DOHH2 (cell line): ENCODE measurements at regions not wholly inside any gene's neighbourhood (a gene's known extent, or its start where the extent isn't known, plus 50 kb on each side); places are given as distances from the start of the nearest gene placed in this dataset.

Experiments
- H3F3A ChIP-seq: fragments of 200-600 bp; sonication (generic), shearing (Covaris generic); 2 replicates; pipeline ENCODE4 v1.6.0; 2016; ENCODE audit warnings: antibody characterized with exemption, mild to moderate bottlenecking; ENCODE audit not compliant: control insufficient read depth, insufficient read depth
- H3K27ac ChIP-seq: fragments of 200-600 bp; sonication (generic); 2 replicates; pipeline ENCODE4 v1.5.1; 2014; ENCODE audit warnings: low read depth, mild to moderate bottlenecking, low read length, moderate library complexity
- H3K27me3 ChIP-seq: fragments of 200-600 bp; sonication (generic); 2 replicates; pipeline ENCODE4 v1.6.1; 2014; ENCODE audit warnings: mild to moderate bottlenecking, low read length, mixed read lengths; ENCODE audit not compliant: control insufficient read depth
- H3K36me3 ChIP-seq: fragments of 200-600 bp; sonication (generic); 2 replicates; pipeline ENCODE4 v1.6.1; 2014; ENCODE audit warnings: mild to moderate bottlenecking, low read length, moderate library complexity, mixed read lengths; ENCODE audit not compliant: control insufficient read depth
- H3K4me1 ChIP-seq: fragments of 200-600 bp; sonication (generic); 2 replicates; pipeline ENCODE4 v1.6.1; 2014; ENCODE audit warnings: mild to moderate bottlenecking, low read length, mixed read lengths; ENCODE audit not compliant: control insufficient read depth
- H3K4me2 ChIP-seq: fragments of 200-600 bp; sonication (generic); 2 replicates; pipeline ENCODE4 v1.6.0; 2014; ENCODE audit warnings: mild to moderate bottlenecking, low read length, moderate library complexity
- H3K4me3 ChIP-seq: fragments of 200-600 bp; sonication (generic); 2 replicates; pipeline ENCODE4 v1.5.1; 2014; ENCODE audit warnings: mild to moderate bottlenecking, low read length, mixed read lengths
- H3K79me2 ChIP-seq: fragments of 200-600 bp; sonication (generic); 2 replicates; pipeline ENCODE4 v1.6.1; 2014; ENCODE audit warnings: mild to moderate bottlenecking, low read length, mixed read lengths; ENCODE audit not compliant: control insufficient read depth
- H3K9me2 ChIP-seq: fragments of 200-600 bp; sonication (generic); replicated peaks from 2 replicates; pipeline ENCODE4 v1.6.1; 2014; ENCODE audit warnings: mild to moderate bottlenecking, low read length, mixed read lengths; ENCODE audit not compliant: control insufficient read depth
- H3K9me3 ChIP-seq: fragments of 200-600 bp; sonication (generic); 2 replicates; pipeline ENCODE4 v1.6.1; 2014; ENCODE audit warnings: antibody characterized with exemption, low read length, mixed read lengths; ENCODE audit not compliant: control insufficient read depth, insufficient read depth
- H4K20me1 ChIP-seq: fragments of 200-600 bp; sonication (generic); 2 replicates; pipeline ENCODE4 v1.6.0; 2014; ENCODE audit warnings: low read depth, mild to moderate bottlenecking, antibody characterized with exemption, low read length, moderate library complexity; ENCODE audit not compliant: control insufficient read depth, insufficient read depth
- CTCF ChIP-seq: fragments of 200-600 bp; sonication (generic); IDR thresholded peaks from one replicate; pipeline ENCODE4 v1.5.1; 2014; ENCODE audit warnings: antibody characterized with exemption, mild to moderate bottlenecking, low read depth, low read length; ENCODE audit not compliant: poor library complexity, severe bottlenecking
- EZH2phosphoT487 ChIP-seq: fragments of 200-600 bp; sonication (generic); IDR thresholded peaks from 2 replicates; pipeline ENCODE4 v1.6.1; 2017; ENCODE audit warnings: borderline replicate concordance, mild to moderate bottlenecking, antibody characterized with exemption, low read length, moderate library complexity, mixed read lengths

DNA sequence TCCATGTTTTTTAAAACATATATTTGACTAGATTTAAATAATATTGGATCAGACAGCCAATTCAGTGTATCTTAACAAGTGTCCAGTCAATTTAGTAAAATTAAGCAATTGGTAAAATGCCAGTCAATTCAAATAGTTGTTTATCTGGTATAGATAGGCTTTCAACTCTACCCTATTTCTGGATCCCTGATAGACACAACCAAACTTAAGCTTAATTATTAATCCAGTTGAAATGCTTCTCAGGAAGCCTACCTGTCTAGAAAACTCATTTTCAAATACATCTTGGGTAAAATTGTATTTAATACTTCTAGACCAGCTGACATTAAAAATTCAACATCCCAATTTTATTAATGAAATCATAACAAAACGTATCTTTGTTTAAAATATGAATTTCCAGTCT lies 710.8 kb upstream of the GRAMD2B start:
- no peaks in the 10 kb centered on the region for H4K20me1 ChIP-seq
- no peaks in the 10 kb centered on the region for H3K9me2 ChIP-seq
- TF ChIP-seq CTCF, result no peak
- no peaks in the 10 kb centered on the region for H3F3A ChIP-seq
- H3K4me3 ChIP-seq, result no peak overlapping the region
- no peaks in the 10 kb centered on the region for H3K9me3 ChIP-seq
- H3K27ac ChIP-seq, result no peak overlapping the region
- no peaks in the 10 kb centered on the region for H3K36me3 ChIP-seq
- H3K4me2 ChIP-seq, result no peak overlapping the region
- no peaks in the 10 kb centered on the region for H3K79me2 ChIP-seq
- no peaks in the 10 kb centered on the region for H3K4me1 ChIP-seq
- H3K27me3 ChIP-seq, result no peaks in the 10 kb centered on the region

GRCh38 chr5:125713109-125713805 lies 710.0 kb upstream of the GRAMD2B start:
- no peak overlapping the region for H3K4me2 ChIP-seq
- no peaks in the 10 kb centered on the region for H3K36me3 ChIP-seq
- no peaks in the 10 kb centered on the region for H3F3A ChIP-seq
- H3K79me2 ChIP-seq, result no peaks in the 10 kb centered on the region
- H3K9me2 ChIP-seq, result no peaks in the 10 kb centered on the region
- H3K27ac ChIP-seq, result no peak overlapping the region
- no peaks in the 10 kb centered on the region for H3K9me3 ChIP-seq
- no peaks in the 10 kb centered on the region for H3K27me3 ChIP-seq
- no peaks in the 10 kb centered on the region for H4K20me1 ChIP-seq
- no peaks in the 10 kb centered on the region for H3K4me1 ChIP-seq
- no peak overlapping the region for H3K4me3 ChIP-seq
- no peak for TF ChIP-seq EZH2phosphoT487
- no peak for TF ChIP-seq CTCF

DNA sequence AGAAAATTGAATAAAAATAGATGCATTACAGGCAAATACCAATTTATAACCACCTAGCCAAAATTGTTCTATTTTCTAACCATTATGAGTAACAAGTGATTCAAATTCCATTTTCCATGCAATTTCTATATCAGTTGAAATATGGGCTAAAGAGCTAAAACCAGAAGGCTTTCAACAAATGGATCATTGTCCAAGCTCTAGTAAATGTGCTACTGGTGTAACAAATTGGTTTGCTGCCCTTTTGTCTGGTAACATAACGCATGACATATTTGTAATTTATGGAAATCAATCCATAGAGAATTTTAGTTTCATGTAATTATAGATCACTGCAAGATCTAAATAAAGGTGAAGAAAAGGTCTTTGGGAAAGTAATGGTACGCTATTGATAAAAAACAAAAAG lies 708.0 kb upstream of the GRAMD2B start:
- H3K36me3 ChIP-seq, result no peaks in the 10 kb centered on the region
- H3K4me1 ChIP-seq, result no peaks in the 10 kb centered on the region
- TF ChIP-seq EZH2phosphoT487, result no peak
- no peak for TF ChIP-seq CTCF

More for the DNA sequence above, 708.0 kb upstream of the GRAMD2B start:
- no peaks in the 10 kb centered on the region for H3K9me2 ChIP-seq
- H3K27ac ChIP-seq, result no peak overlapping the region
- H3K79me2 ChIP-seq, result no peaks in the 10 kb centered on the region
- no peak overlapping the region for H3K4me2 ChIP-seq
- no peaks in the 10 kb centered on the region for H3F3A ChIP-seq
- no peaks in the 10 kb centered on the region for H3K27me3 ChIP-seq
- H3K9me3 ChIP-seq, result no peaks in the 10 kb centered on the region
- no peak overlapping the region for H3K4me3 ChIP-seq
- no peaks in the 10 kb centered on the region for H4K20me1 ChIP-seq
